Epidermal melanocyte (primary cell): ENCODE measurements at regions not wholly inside any gene's neighbourhood (a gene's known extent, or its start where the extent isn't known, plus 50 kb on each side); places are given as distances from the start of the nearest gene placed in this dataset.
A peak's percentile ranks its signal among the peaks of the same experiment; 100 is the strongest.

ENCODE experiments used
- DNase-seq: peaks from one replicate; pipeline ENCODE4 v3.0.0; 2011; ENCODE audit warnings: low spot score; ENCODE audit not compliant: insufficient read length

GRCh38 chr5:173780235-173781234 lies 107.6 kb upstream of the CPEB4 start:
- no peak for DNase-seq

DNA sequence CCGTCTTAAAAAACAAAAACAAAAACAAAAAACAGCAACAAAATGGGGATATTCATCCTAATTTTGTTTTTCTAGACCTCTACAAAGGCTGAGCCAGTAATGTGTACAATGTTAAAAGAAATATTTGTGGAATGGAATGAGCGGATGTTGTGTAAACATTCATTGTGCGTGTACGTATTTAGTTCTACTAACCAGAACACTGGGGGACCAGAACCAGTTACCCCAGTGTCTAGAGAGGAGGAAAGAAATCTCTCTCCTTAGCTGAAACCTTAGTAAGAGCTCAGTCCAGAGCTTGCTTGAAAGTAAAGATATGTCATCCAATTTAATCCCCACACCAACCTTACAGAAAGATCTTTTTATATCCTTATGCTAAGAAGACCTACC lies 106.7 kb upstream of the CPEB4 start:
- DNase-seq, result peak; percentile 39

GRCh38 chr5:173781816-173782670 lies 106.1 kb upstream of the CPEB4 start:
- DNase-seq, result peak; percentile 76

DNA sequence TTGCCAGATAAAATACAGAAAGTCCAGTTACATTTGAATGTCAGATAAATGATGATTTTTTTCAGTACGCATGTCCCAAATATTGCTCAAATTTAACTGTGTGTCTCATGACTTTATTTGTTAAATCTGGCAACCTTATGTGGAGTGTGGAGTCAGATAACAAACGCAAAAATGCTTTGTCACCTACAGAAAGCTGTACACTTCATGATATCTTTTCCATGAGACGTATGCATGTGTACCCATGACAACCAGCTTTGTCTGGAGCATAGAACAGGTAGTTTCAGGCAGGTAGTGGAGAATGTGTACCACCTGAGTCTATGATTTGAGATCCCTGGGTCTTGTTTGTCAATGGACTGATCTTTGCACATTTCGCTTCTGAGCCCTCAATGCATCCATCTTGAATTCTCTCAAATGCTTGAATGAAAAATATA lies 105.5 kb upstream of the CPEB4 start:
- DNase-seq, result no peak

DNA sequence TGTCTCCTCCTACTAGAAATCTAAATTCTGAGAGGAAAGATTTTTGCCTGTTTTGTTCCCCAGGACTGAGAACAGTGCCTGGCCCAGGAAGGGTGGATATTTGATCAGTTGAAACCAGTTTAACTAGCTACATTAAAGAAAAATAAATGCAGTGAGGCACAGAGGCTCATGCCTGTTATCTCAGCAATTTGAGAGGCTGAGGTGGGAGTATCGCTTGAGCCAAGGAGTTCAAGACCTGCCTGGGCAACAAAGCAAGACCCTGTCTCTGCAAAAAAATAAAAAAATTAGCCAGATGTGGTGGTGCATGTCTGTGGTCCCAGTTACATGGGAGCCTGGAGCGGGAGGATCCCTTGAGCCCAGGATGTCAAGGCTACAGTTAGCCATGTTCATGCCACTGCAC lies 104.8 kb upstream of the CPEB4 start:
- DNase-seq, result no peak

DNA sequence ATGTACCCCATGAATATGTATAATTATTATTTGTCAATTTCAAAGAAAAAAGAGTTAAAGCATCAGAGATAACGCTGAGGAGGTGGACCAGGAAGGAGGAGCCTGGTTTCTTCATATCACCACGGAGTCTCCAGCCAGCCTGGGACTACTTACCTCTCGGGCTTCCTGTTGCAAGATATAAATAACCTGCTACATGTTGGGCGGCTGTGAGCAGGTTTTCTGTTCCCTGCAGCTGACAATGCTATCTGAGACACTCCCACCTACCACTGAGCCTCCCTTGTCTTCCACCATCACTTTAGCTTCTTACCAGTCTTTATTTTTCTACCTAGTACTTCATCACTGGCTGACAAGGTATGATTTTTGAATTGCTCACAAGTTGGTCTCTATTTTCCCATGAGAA lies 102.7 kb upstream of the CPEB4 start:
- no peak for DNase-seq

DNA sequence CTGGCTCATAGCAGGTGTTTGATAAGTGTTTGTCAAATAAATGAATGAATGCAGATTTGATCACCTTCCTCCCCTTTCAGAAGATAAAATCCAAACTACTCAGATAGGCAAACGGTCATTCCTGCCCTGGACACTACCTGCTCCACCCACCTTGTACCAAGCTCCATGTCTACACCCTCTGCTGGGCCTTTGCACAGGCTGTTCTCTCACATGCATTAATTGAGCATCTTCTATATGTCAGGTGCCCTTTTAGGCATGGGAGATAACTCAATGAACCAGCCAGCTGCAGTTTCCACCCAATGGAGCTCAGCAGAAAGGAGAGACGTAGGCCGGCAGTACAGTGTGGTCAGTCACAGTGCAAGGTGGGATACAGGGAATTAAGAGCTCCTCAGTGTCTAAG lies 102.3 kb upstream of the CPEB4 start:
- no peak for DNase-seq

DNA sequence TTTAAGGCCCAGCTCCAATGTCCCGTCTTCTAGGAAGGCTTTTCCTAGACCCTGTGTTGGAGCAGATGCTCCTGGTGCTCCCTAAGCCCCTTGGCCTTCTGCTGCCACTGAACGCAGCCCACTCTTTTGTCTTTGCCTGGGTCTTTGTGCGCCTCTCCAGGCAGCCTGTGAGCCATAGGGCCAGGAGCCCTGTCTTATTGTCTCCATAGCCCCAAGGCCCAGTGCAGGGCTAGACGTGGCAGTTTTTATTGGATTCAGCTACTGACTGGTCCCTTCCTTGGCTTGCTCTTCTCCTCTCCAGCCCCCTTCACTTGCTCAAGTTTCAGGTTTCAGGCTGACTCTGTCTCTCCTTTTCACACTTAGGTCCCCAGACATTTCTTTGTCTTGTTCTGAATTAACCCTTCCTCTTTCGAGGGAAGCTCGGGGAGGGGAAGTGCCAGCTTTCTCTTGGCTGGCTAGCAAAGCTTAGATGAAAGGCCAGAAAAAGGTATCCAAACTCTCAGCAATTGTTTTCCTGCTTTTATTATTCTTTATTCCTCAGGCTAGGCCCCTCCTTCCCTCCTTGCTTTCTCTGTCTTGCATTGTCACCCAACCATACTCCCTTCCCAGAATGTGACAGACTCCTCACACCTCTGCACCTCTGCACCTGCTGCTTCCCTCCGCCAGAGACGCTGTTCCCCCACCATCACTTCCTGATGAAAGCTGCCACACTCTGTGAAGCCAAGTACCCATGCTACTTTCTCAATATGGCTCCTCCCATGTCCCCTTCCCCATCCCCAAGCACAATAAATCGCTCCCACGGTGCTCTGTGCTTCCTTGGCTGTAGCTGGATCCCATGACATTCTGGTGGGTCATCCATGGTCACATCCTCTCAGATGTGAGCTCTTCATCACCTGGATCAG lies 101.6 kb upstream of the CPEB4 start:
- no peak for DNase-seq

GRCh38 chr5:173789031-173789920 lies 98.9 kb upstream of the CPEB4 start:
- no peak for DNase-seq

GRCh38 chr5:173790177-173790719 lies 97.9 kb upstream of the CPEB4 start:
- DNase-seq, result no peak

GRCh38 chr5:173790836-173791546 lies 97.2 kb upstream of the CPEB4 start:
- DNase-seq, result no peak

GRCh38 chr5:173791878-173792277 lies 96.3 kb upstream of the CPEB4 start:
- no peak for DNase-seq

DNA sequence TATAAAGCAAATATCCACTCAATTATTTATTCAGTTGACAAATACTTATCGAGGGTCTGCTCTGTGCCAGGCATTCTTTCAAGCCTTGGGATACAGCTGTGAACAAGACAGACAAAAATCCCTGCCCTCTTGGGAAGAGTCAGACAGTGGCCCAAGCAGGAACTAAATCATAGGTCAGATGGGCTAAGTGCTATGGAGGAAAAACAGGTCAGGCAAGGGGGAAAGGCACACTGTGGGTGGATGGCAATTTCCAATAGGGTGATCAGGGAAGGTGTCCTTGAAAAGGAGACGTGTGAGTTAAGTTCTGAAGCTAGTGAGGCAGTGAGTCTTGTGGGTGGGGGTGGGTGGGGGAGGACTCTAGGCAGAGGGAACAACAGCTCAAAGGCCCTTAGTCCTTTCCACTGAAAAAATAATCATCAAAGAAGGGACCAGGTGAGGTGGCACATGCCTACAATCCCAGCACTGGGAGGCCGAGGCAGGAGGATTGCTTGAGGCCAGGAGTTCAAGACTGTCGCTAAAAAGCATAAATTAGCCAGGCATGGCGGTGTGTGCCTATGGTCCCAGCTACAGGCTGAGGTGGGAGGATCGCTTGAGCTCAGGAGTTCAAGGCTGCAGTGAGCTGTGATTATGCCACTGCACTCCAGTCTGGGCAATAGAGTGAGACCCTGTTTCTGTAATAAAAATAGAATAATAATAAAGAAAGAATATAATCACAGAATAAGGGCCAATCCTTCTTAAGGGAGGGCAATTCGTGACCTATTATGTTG lies 95.2 kb upstream of the CPEB4 start:
- DNase-seq, result no peak

DNA sequence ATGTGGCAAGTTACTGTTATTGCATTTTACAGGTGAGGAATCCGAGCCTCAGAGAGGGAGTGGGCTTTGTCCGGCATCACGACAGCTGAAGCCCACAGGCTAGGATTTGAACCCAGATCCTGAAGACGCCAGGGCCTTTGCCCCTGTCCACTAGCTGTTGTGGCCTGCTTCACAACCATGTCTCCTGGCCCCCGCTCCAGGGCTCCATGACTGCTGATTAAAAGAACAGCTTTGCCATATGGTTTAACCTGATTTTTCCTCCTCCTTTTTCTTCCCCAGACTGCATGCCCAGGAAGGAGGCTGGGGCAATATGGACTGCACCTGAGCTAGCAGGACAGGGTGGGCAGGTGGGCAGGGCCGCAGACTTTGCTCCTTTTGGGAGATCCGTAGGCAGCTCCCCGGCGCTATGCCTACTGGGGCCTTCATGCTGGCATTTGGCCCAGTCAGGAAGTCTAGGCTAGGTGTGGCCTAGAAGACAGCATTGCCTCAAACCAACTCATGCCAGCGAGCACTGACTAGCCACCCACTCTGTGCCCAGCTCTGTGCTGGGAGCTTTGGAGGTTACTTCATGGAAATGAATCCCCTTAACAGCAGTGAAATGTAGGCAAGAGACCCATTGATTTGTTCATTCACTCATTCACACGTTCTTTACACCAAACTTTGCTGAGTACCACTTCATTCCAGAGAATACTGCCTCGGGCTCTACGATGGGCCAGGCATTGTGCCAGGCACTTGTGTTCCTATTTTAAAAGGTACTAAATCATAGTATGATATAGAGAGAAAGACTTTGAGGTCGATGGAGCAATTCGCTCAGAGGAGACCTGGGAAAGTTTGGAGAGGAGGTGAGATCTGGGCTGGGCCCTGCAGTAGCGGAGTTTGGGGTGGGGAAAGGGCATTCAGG lies 94.3 kb upstream of the CPEB4 start:
- no peak for DNase-seq

- no peak for DNase-seq
These were observed 93.2 kb upstream of the CPEB4 start for GRCh38 chr5:173794901-173795416.

- no peak for DNase-seq
These were observed 92.5 kb upstream of the CPEB4 start for GRCh38 chr5:173795601-173796000.
